ENCODE measurements at regions not wholly inside any gene's neighbourhood (a gene's known extent, or its start where the extent isn't known, plus 50 kb on each side); places are given as distances from the start of the nearest gene placed in this dataset.

DNA sequence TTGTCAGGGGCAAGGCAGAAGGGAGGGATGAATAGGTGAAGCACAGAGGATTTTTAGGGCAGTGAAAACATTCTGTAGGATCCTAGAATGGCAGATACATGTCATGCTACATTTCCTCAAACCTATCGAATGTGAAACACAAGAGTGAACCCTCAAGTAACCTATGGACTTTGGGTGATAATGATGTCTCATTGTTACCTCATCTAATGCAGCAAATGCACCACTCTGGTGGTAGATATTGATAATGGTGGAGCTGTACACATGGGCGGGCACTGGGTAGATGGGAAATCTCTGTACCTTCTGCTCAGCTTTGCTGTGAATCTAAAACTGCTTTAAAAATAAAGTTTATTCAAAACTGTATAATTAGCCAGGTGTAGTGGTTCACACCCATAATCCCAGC is 95.2 kb upstream of the NCK2 start:
- DNase-seq: no peak

- no peak for DNase-seq
Measured at GRCh38 chr2:105647731-105648130, 97.0 kb upstream of the NCK2 start.

- no peak for DNase-seq
Measured at GRCh38 chr2:105646774-105647076, 98.0 kb upstream of the NCK2 start.

- no peak for DNase-seq
Measured at GRCh38 chr2:105645938-105646773, 98.6 kb upstream of the NCK2 start.

DNA sequence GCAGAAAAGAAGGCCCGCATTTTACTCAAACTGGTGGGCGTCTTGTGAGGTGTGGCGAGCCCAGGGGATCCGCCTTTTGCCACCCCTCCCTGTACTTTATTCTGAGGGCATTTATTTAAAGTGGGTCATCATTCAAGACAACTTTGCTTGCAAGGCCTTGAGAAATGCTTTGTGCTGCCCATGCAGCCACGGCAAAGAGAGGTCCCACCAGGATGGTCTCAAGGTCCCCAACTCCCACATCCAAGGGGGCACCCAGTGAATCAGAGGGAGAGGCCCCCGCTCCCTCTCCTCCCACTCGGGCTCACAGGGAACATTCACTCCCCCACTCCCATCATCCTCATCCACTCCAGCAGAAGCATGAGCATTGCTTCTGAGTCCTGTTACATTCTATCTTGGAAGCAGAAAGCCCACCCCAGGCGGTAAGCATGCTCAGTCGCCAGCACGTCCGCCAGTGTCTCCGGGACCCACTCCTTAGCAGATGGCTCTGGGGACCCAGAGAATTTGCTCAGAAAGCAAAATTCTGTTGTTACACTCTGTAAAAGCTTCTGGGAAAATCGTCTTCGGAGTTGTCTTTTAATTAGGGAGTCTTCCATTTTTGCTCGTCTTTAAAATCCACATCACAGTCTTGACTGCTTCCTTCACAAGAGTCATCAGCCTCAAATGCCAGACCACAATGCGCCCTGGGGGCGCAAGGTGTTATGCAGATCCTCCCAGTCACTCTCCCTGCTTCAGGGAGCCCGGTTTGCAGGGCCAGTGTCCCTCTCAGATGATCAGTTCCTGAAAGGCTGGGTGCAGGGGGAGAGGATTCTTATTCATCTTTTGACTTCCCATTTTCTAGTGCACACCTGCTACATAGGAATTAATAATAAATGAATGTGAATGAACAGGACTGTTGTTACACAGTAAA is 99.4 kb upstream of the NCK2 start:
- DNase-seq: no peak

GRCh38 chr2:105644174-105644980 is 100.3 kb upstream of the NCK2 start:
- no peak for DNase-seq

DNA sequence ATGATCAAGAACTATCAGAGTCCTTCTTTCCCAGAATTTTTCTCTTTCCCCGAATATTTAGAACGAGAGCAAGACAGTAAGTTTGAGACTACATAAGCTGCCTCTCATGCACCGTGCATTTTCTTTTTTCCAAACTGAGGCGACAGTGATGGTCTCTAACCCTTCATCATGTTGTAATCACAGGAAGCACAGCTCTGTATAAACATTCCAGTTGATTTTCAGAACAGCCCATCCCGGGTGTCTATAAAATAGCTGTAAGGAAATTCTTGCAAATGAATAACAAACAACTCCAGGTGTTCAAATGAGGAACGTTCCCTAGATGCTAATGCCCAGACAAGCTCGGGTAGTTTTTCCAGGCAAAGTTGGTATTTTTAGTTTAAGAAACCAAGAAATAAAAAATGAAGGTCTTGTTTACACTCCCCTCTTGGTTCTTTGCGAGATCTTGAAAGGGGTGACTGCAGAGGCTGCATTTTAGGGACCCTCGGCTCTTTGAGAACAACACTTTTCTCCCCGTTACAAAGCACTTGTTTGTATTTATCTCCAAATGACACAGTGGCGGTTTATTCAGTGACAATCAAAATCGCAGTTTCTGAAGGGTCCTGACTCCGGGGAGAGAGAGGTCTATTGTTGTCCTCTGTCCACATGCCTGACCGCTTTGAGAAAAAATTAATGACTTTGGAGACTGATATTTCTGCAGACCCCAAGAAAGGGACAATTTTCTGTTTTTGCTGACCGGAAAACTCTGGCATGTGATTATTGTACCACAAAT is 101.1 kb upstream of the NCK2 start:
- DNase-seq: no peak

DNA sequence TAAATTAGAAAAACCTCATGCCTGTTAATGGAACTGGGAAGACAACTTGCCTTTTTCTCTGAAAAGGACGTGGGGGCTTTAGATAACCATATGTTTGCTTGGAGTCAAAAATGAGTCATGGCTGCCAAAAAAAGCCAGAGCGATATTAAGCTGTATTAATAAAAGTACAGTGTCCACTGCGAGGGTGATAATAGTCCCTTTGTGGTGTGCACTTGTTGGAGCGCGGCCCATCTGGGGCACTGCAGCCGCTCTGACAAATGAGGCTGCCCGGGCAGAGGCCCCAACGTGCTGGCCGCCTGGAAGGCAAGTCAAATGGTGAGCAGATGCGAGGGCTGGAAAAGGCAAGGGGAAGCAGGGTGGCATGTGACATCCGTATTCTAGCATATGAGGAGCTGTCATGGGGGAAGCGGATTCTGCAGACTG is 103.3 kb upstream of the NCK2 start:
- DNase-seq: peak; percentile 1

DNA sequence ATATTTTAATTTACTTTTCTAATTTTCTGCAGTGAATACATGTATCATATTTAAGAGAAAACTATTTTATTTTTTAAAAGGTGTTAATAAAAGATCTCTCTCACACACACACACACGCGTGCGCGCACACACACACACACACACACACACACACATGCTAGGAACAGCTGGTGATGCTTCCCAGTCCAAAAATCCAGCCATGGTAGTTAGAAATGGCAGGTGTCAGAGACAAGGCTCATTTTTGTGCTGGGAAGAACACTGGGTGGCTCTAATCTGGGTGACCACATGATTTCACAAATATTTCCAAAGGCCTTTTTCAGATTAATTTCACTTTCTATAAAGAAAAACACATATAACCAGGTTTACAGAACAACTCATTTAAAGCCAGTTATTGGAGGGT is 104.5 kb upstream of the NCK2 start:
- no peak for DNase-seq

DNA sequence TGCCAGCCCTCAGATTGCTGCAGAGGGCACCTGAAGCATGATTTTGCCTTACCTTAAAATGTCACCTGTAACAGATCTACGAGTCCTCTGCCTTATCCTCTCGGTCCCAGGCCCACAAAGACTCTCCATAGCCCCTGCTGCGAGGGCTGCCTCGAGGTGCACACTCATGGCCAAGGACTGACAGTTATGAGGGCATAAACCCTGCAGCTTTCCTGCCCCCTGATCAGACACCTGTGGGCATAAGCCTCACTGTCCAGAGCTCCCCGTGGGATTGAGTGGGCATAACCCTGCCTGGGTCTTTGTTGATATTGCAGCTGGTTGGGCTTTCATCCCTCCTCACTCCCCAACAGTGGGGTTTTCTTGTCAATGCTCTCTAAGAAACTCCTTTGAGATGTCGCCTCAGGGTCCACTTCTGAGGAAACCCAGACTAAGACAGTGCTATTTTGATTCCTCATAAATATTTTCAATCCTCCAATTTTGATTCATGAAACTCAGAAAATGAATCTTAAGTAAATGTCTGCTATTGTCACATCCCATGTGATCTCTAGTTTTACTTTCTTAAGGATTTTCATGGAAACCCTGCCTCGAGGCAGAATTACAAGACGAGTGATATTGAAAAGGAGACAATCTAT is 108.5 kb upstream of the NCK2 start:
- DNase-seq: no peak

GRCh38 chr2:105635564-105635963 is 109.1 kb upstream of the NCK2 start:
- no peak for DNase-seq

- no peak for DNase-seq
Measured at GRCh38 chr2:105634198-105634597, 110.5 kb upstream of the NCK2 start.

- DNase-seq: no peak
Measured at GRCh38 chr2:105631922-105632321, 112.8 kb upstream of the NCK2 start.

DNA sequence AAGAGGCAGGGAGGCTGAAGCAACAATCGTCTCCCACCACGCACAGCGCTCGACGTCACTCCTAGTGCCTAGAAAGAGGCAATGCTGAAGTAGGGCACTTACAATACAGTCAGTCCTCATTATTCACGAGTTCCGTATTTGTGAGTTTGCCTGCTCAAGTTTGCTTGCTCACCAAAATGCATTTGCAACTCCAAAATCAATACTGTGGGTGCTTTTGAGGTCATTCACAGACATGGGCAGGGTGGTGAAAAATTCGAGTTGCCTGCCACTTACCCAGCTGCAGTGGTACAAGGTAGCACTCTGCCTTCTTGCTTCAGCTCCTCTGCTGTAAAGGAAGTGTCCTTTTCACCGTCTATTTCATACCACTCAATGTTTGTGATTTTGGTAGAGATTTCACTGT is 113.7 kb upstream of the NCK2 start:
- DNase-seq: no peak

- DNase-seq: no peak
Measured at GRCh38 chr2:105629634-105630033, 115.1 kb upstream of the NCK2 start.

- no peak for DNase-seq
Measured at GRCh38 chr2:105627534-105627933, 117.2 kb upstream of the NCK2 start.

DNA sequence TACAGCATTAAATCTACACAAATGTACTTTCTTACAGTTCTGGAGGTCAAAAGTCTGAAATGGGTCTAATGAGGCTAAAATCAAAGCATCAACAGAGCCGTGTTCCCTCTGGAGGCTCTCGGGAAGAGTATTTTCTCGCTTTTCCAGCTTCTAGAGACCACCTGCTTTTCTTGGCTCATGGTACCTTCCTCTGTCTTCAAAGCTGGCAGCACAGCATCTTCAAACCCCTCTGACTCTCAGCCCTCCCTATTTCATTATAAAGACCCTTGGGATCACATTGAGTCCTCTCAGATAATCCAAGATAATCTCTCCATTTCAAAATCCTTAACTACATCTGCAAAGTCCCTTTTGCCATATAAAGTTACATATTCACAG is 117.8 kb upstream of the NCK2 start:
- DNase-seq: no peak

GRCh38 chr2:105626212-105626965 is 118.3 kb upstream of the NCK2 start:
- DNase-seq: no peak

- no peak for DNase-seq
Measured at GRCh38 chr2:105625632-105626031, 119.1 kb upstream of the NCK2 start.

DNA sequence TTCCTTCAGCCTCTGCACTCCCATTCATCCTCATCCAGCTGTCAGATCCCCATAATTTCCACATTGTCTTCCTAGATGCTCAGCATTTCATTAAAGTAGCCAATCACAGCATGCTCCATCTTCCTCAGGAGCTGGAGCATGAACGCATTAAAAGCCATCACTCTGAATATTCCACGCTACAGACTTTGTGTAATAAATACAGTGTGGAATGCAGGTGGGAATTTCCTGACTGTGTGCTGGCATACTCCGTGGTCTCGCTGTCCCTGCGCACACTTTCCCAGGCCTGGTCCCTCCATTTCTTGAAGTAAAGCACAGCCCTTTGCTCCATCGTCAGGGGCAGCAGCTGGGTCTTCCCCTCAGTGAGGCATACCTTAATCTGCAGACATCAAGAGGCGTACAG is 123.7 kb upstream of the NCK2 start:
- no peak for DNase-seq

GRCh38 chr2:105618351-105618659 is 126.4 kb upstream of the NCK2 start:
- DNase-seq: no peak

All from suppressor macrophage treated with lipopolysaccharide for 4 hours (primary cell).